ENCODE measurements at regions not wholly inside any gene's neighbourhood (a gene's known extent, or its start where the extent isn't known, plus 50 kb on each side); places are given as distances from the start of the nearest gene placed in this dataset.

DNA sequence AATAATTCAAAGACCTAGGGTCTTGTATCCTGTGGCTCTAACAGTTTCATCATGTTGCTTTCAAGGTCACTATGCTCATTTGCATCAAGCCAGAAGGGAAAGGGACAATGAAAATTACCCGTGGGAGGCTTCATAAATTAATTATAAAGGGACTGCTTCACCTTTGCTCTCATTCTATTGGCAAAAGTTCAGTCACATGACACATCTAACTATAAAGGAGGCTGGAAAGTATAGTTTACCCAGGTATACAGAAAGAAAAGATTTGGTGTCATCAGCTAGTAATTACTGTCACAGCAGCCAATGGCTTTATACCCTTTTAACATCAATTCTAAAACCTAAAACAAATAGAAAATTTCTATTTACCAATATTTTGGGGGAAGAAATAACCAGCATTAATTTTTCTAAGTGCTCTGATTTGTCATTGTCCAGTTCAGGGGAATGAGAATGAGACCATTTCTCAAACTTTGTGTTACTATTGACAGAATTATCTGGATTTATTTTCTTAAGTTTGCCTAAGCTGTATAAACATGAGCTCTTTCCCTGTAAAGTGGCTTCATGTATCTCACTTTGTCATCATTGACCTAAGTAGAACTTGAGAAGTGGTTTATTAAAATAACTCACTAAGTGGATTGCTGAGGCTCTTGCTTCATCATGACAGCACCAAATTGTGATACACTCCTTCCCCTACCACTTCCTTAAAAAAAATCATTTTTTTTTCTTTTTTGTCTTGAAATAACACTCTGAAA, 257.7 kb upstream of the PEX5L start:
- intact Hi-C loops (cut with DNase I): no loop called here
- DNase-seq (no peak), ATAC-seq (no peak)
- Histone ChIP-seq H3K36me3 (no peaks in the 10 kb centered on the region), H3K9me3 (no peaks in the 10 kb centered on the region), H3K27me3 (no peaks in the 10 kb centered on the region), H3K4me1 (no peaks in the 10 kb centered on the region), H3K4me3 (no peak overlapping the region), H3K27ac (no peak overlapping the region)
- 52 to 70% methylated on average over 1 of the region's 1 CpG for WGBS, 2 donors
- TF ChIP-seq, protein P1, sequence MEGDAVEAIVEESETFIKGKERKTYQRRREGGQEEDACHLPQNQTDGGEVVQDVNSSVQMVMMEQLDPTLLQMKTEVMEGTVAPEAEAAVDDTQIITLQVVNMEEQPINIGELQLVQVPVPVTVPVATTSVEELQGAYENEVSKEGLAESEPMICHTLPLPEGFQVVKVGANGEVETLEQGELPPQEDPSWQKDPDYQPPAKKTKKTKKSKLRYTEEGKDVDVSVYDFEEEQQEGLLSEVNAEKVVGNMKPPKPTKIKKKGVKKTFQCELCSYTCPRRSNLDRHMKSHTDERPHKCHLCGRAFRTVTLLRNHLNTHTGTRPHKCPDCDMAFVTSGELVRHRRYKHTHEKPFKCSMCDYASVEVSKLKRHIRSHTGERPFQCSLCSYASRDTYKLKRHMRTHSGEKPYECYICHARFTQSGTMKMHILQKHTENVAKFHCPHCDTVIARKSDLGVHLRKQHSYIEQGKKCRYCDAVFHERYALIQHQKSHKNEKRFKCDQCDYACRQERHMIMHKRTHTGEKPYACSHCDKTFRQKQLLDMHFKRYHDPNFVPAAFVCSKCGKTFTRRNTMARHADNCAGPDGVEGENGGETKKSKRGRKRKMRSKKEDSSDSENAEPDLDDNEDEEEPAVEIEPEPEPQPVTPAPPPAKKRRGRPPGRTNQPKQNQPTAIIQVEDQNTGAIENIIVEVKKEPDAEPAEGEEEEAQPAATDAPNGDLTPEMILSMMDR (IDR thresholded peaks at IDR 0.05): no peak

GRCh38 chr3:180295811-180296210, 259.1 kb upstream of the PEX5L start:
- intact Hi-C loops (cut with DNase I): no loop called here
- TF ChIP-seq, protein P1 (IDR thresholded peaks at IDR 0.05): no peak
- no peak for ATAC-seq
- no peak overlapping the region for H3K4me3 ChIP-seq
- no peaks in the 10 kb centered on the region for H3K9me3 ChIP-seq
- WGBS, 2 donors: 61 to 63% methylated on average over 2 of the region's 2 CpGs
- H3K36me3 ChIP-seq: no peaks in the 10 kb centered on the region
- no peaks in the 10 kb centered on the region for H3K27me3 ChIP-seq
- no peak overlapping the region for H3K27ac ChIP-seq
- H3K4me1 ChIP-seq: no peaks in the 10 kb centered on the region
- no peak for DNase-seq

- Histone ChIP-seq H3K9me3 (no peaks in the 10 kb centered on the region), H3K36me3 (no peaks in the 10 kb centered on the region), H3K4me3 (no peak overlapping the region), H3K4me1 (no peaks in the 10 kb centered on the region), H3K27ac (no peak overlapping the region), H3K27me3 (no peaks in the 10 kb centered on the region)
- intact Hi-C loops (cut with DNase I): no loop called here
- TF ChIP-seq, protein P1 (IDR thresholded peaks at IDR 0.05): no peak
- DNase-seq (no peak), ATAC-seq (no peak)
- 73 to 75% methylated on average over 5 of the region's 5 CpGs for WGBS, 2 donors
Observed at GRCh38 chr3:180296971-180297370, 260.2 kb upstream of the PEX5L start.

DNA sequence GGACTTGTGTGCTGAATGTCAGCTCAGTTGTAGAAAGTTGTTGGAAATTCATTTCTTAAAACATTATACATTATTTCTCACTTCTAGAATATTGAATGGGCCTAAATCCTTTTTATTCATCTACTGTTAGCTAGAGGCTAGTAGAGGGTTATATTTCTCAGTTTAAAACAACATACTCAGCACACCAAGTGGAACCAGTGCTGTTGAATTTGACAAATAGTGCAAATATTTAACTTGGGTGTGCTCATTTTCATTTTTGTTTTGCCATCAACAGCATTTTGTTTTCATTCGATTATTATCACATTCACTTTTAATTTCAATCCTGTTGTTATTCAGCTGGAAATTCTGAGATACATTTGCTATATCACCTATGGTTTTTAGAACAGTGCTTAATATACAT, 269.4 kb upstream of the PEX5L start:
- intact Hi-C loops (cut with DNase I): no loop called here
- 78 to 93% methylated on average over 1 of the region's 1 CpG for WGBS, 2 donors
- DNase-seq: no peak

More for the DNA sequence above, 269.4 kb upstream of the PEX5L start:
- no peak overlapping the region for H3K4me3 ChIP-seq
- TF ChIP-seq, protein P1 (IDR thresholded peaks at IDR 0.05): no peak
- H3K9me3 ChIP-seq: no peaks in the 10 kb centered on the region
- H3K27ac ChIP-seq: no peak overlapping the region
- no peaks in the 10 kb centered on the region for H3K27me3 ChIP-seq
- no peak for ATAC-seq
- H3K36me3 ChIP-seq: no peaks in the 10 kb centered on the region
- no peaks in the 10 kb centered on the region for H3K4me1 ChIP-seq

All from heart right ventricle (tissue), 16 donors.